ENCODE measurements at regions not wholly inside any gene's neighbourhood (a gene's known extent, or its start where the extent isn't known, plus 50 kb on each side); places are given as distances from the start of the nearest gene placed in this dataset.

- TF ChIP-seq POLR2AphosphoS5 (IDR thresholded peaks at IDR 0.05; ENCODE audit: low read depth, low read length) (no peak), CTCF (IDR thresholded peaks at IDR 0.05 in 2 of 3, conservative IDR thresholded peaks at IDR 0.05 in 1 of 3; ENCODE audit: borderline replicate concordance in 1 of 3, insufficient read depth in 1 of 3, low read depth in 2 of 3, low read length in 2 of 3) (no peak), ELF1 (IDR thresholded peaks at IDR 0.05; ENCODE audit: borderline replicate concordance, low read depth) (no peak), SP1 (IDR thresholded peaks at IDR 0.05; ENCODE audit: low read depth) (no peak), ZBTB33 (IDR thresholded peaks at IDR 0.05; ENCODE audit: extremely low read depth, insufficient replicate concordance, low read length) (no peak)
Measured at GRCh38 chr22:49080631-49081030, 747.0 kb downstream of the BRD1 start.
